Natural killer cell (primary cell): ENCODE measurements at regions not wholly inside any gene's neighbourhood (a gene's known extent, or its start where the extent isn't known, plus 50 kb on each side); places are given as distances from the start of the nearest gene placed in this dataset.

Experiments
- ATAC-seq, 3 donors: fragments of 150-1000 bp in 2 of 3; fragments of 200-7000 bp in 1 of 3; cut with Tn5 transposase; 1 replicate in 1 of 3; 2 replicates in 2 of 3; pipeline ENCODE4 v1.10.0; 2021; ENCODE audit warnings: mild to moderate bottlenecking in 2 of 3, moderate library complexity in 2 of 3
- DNase-seq, 2 donors: peaks; one replicate each; pipeline versions ENCODE4 v3.0.0 to v3.0.0-alpha.2; 2013 to 2021; ENCODE audit warnings: mixed read lengths in 1 of 2
- H3K27ac ChIP-seq: one replicate; pipeline ENCODE4 v1.5.1; 2013; ENCODE audit warnings: mild to moderate bottlenecking, low read length
- H3K27me3 ChIP-seq: one replicate; pipeline ENCODE4 v1.6.1; 2013; ENCODE audit warnings: low read length; ENCODE audit not compliant: control insufficient read depth, insufficient read depth
- H3K36me3 ChIP-seq: one replicate; pipeline ENCODE4 v1.6.1; 2013; ENCODE audit warnings: low read length; ENCODE audit not compliant: control insufficient read depth, insufficient read depth
- H3K4me1 ChIP-seq: one replicate; pipeline ENCODE4 v1.6.1; 2013; ENCODE audit warnings: low read length; ENCODE audit not compliant: control insufficient read depth, insufficient read depth
- H3K4me3 ChIP-seq: one replicate; pipeline ENCODE4 v1.5.1; 2013; ENCODE audit warnings: low read length
- H3K9me3 ChIP-seq: one replicate; pipeline ENCODE4 v1.6.1; 2013; ENCODE audit warnings: low read length; ENCODE audit not compliant: control insufficient read depth, insufficient read depth
- H3K27ac Mint-ChIP-seq, 2 donors: one replicate each; pipeline ENCODE4 v1.8.0; 2022; ENCODE audit warnings: mild to moderate bottlenecking in 2 of 2, mixed read lengths in 2 of 2, moderate library complexity in 1 of 2
- H3K27me3 Mint-ChIP-seq, 2 donors: one replicate each; pipeline ENCODE4 v1.8.0; 2022; ENCODE audit warnings: low read depth in 2 of 2, mixed read lengths in 2 of 2
- H3K36me3 Mint-ChIP-seq: one replicate; pipeline ENCODE4 v1.8.0; 2022; ENCODE audit warnings: mixed read lengths
- H3K4me1 Mint-ChIP-seq, 2 donors: one replicate each; pipeline ENCODE4 v1.8.0; 2022; ENCODE audit warnings: mixed read lengths in 2 of 2
- H3K4me3 Mint-ChIP-seq: one replicate; pipeline ENCODE4 v1.8.0; 2022; ENCODE audit warnings: mild to moderate bottlenecking, moderate library complexity, mixed read lengths
- H3K9me3 Mint-ChIP-seq, 2 donors: one replicate each; pipeline ENCODE4 v1.8.0; 2022; ENCODE audit warnings: mixed read lengths in 2 of 2
- WGBS: methylation state at CpG from one replicate; pipeline ENCODE4 v1.1.7; 2013; ENCODE audit warnings: missing lambda C conversion rate; ENCODE audit not compliant: insufficient coverage; 5-methylcytosine and 5-hydroxymethylcytosine counted together
- intact Hi-C: fragments of 100-400 bp; cut with micrococcal nuclease; formaldehyde crosslinking; loops from one replicate; pipeline ENCODE4 v1.14.2; 2022
- TF ChIP-seq, protein P1 (sequence below): fragments of 200-600 bp; IDR thresholded peaks from one replicate; pipeline ENCODE4 v1.8.0; 2022; ENCODE audit warnings: antibody characterized with exemption

DNA sequence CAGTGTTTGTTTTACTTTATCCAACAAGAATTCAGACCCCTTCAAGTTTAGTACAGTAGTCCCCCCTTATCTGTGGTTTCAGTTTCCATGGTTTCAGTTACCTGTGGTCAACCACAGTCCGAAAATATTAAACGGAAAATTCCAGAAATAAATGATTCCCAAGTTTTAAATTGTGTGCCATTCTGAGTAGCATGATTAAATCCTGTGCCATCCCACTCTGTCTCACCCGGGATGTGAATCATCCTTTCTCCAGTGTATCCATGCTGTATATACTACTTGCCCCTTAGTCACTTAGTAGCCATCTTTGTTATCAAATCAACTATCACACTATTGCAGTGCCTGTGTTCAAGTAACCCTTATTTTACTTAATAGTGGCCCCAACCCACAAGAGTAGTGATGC lies 153.8 kb upstream of the RASA1 start:
- no peaks in the 10 kb centered on the region for H3K36me3 ChIP-seq
- DNase-seq (no peak), ATAC-seq (no peak)
- 39% methylated on average over 3 of the region's 3 CpGs for WGBS
- no peak overlapping the region for H3K4me3 ChIP-seq
- H3K27ac ChIP-seq = no peak overlapping the region
- no peaks in the 10 kb centered on the region for H3K9me3 ChIP-seq
- H3K4me1 ChIP-seq = no peaks in the 10 kb centered on the region
- Mint-ChIP-seq H3K4me3 (no peak overlapping the region), H3K9me3 (no peaks in the 10 kb centered on the region), H3K4me1 (peaks cover 8 to 25% of the 10 kb centered on the region in 2 donors), H3K36me3 (no peaks in the 10 kb centered on the region), H3K27ac (no peak overlapping the region), H3K27me3 (no peaks in the 10 kb centered on the region)
- intact Hi-C loops = no loop called here
- TF ChIP-seq, protein P1, sequence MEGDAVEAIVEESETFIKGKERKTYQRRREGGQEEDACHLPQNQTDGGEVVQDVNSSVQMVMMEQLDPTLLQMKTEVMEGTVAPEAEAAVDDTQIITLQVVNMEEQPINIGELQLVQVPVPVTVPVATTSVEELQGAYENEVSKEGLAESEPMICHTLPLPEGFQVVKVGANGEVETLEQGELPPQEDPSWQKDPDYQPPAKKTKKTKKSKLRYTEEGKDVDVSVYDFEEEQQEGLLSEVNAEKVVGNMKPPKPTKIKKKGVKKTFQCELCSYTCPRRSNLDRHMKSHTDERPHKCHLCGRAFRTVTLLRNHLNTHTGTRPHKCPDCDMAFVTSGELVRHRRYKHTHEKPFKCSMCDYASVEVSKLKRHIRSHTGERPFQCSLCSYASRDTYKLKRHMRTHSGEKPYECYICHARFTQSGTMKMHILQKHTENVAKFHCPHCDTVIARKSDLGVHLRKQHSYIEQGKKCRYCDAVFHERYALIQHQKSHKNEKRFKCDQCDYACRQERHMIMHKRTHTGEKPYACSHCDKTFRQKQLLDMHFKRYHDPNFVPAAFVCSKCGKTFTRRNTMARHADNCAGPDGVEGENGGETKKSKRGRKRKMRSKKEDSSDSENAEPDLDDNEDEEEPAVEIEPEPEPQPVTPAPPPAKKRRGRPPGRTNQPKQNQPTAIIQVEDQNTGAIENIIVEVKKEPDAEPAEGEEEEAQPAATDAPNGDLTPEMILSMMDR = no peak
- H3K27me3 ChIP-seq = no peaks in the 10 kb centered on the region

DNA sequence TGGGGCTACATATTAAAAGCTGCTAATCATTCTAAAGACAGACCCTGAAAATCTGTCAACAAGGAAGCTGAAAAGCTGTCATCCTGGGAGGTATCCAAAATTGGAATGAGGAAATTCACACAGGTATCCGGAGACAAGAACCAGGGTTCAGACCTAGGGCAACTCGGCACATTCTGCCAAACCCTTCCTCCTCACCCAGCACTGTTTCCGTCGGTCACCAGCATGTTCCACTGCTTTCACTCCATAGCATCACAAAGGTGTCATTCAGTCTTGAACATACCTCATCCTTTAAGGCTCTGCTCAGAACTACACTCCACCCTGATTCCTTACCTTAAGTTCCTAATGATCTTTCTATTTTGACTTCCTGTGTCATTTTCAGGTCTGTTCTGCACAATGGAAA lies 153.1 kb upstream of the RASA1 start:
- ATAC-seq = no peak
- Histone ChIP-seq H3K27ac (no peak overlapping the region), H3K4me1 (peaks cover 3% of the 10 kb centered on the region), H3K27me3 (no peaks in the 10 kb centered on the region), H3K9me3 (no peaks in the 10 kb centered on the region), H3K4me3 (no peak overlapping the region), H3K36me3 (no peaks in the 10 kb centered on the region)
- intact Hi-C loops = no loop called here
- Mint-ChIP-seq H3K27ac (no peak overlapping the region), H3K27me3 (no peaks in the 10 kb centered on the region), H3K36me3 (no peaks in the 10 kb centered on the region), H3K4me3 (no peak overlapping the region), H3K4me1 (peaks cover 15 to 33% of the 10 kb centered on the region in 2 donors), H3K9me3 (no peaks in the 10 kb centered on the region)
- TF ChIP-seq, protein P1 = no peak
- WGBS = 85% methylated on average over 4 of the region's 4 CpGs
- no peak for DNase-seq

DNA sequence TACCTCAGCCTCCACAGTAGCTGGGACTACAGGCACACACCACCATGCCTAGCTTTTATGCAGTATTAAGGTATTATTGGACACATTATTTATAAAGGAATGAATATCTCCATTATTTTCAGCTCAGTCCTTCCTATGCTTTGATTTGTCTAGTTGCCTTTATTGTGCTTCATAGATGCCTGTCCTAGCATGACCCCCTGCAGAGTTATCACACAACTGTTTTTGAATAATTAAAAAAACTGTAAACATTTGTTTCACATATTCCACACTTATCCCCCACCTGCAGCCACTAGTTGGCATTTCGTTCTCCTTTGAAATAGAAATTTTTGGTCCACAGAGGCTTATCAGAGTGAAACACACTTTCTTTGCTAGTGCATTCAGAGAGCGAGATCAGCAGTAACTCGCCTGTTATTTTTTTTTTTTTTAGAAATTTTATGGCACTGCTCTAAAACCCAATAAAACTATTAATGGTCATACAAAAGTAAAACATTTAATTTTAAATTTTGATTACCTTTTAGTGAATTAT lies 151.8 kb upstream of the RASA1 start:
- H3K27ac Mint-ChIP-seq = no peak overlapping the region

More for the DNA sequence above, 151.8 kb upstream of the RASA1 start:
- Mint-ChIP-seq H3K27me3 (no peaks in the 10 kb centered on the region), H3K4me1 (peaks cover 28 to 46% of the 10 kb centered on the region in 2 donors), H3K36me3 (no peaks in the 10 kb centered on the region), H3K4me3 (no peak overlapping the region), H3K9me3 (peaks cover 0 to 2% of the 10 kb centered on the region in 2 donors)
- DNase-seq (no peak), ATAC-seq (no peak)
- no peak overlapping the region for H3K4me3 ChIP-seq
- H3K27me3 ChIP-seq = no peaks in the 10 kb centered on the region
- WGBS = 67% methylated on average over 3 of the region's 3 CpGs
- H3K27ac ChIP-seq = no peak overlapping the region
- TF ChIP-seq, protein P1 = no peak
- peaks cover 11% of the 10 kb centered on the region for H3K4me1 ChIP-seq
- intact Hi-C loops = no loop called here
- H3K36me3 ChIP-seq = no peaks in the 10 kb centered on the region
- H3K9me3 ChIP-seq = no peaks in the 10 kb centered on the region
